WERI-Rb-1 (cell line): ENCODE measurements at regions not wholly inside any gene's neighbourhood (a gene's known extent, or its start where the extent isn't known, plus 50 kb on each side); places are given as distances from the start of the nearest gene placed in this dataset.

Source experiments
- DNase-seq: peaks from one replicate; pipeline ENCODE4 v3.0.0-alpha.2; 2020
- H3K27ac ChIP-seq: fragments of 250-450 bp; sonication (Bioruptor Pico); 2 replicates; pipeline ENCODE4 v1.5.1; 2020; ENCODE audit warnings: mild to moderate bottlenecking, moderate library complexity
- H3K27me3 ChIP-seq: fragments of 250-450 bp; sonication (Bioruptor Pico); 2 replicates; pipeline ENCODE4 v1.5.1; 2021; ENCODE audit warnings: mild to moderate bottlenecking, low read depth, moderate library complexity; ENCODE audit not compliant: insufficient read depth, severe bottlenecking
- H3K36me3 ChIP-seq: fragments of 250-450 bp; sonication (Bioruptor Pico); 2 replicates; pipeline ENCODE4 v1.5.1; 2020; ENCODE audit warnings: mild to moderate bottlenecking, moderate library complexity
- H3K4me3 ChIP-seq: 2 replicates; pipeline ENCODE4 v1.5.1; 2011; ENCODE audit warnings: low read depth, mild to moderate bottlenecking, control low read depth, low read length
- H3K9me3 ChIP-seq: fragments of 250-450 bp; sonication (Bioruptor Pico); 2 replicates; pipeline ENCODE4 v1.5.1; 2021; ENCODE audit warnings: mild to moderate bottlenecking, moderate library complexity; ENCODE audit not compliant: severe bottlenecking
- TF ChIP-seq, protein P1 (sequence below): IDR thresholded peaks from 2 replicates; pipeline ENCODE4 v1.5.1; 2011; ENCODE audit warnings: low read depth, mild to moderate bottlenecking, control low read depth, inconsistent platforms, low read length

- DNase-seq = no peak
- Histone ChIP-seq H3K9me3 (no peaks in the 10 kb centered on the region), H3K27ac (no peak overlapping the region), H3K27me3 (no peaks in the 10 kb centered on the region), H3K36me3 (no peaks in the 10 kb centered on the region), H3K4me3 (no peak overlapping the region)
- TF ChIP-seq, protein P1, sequence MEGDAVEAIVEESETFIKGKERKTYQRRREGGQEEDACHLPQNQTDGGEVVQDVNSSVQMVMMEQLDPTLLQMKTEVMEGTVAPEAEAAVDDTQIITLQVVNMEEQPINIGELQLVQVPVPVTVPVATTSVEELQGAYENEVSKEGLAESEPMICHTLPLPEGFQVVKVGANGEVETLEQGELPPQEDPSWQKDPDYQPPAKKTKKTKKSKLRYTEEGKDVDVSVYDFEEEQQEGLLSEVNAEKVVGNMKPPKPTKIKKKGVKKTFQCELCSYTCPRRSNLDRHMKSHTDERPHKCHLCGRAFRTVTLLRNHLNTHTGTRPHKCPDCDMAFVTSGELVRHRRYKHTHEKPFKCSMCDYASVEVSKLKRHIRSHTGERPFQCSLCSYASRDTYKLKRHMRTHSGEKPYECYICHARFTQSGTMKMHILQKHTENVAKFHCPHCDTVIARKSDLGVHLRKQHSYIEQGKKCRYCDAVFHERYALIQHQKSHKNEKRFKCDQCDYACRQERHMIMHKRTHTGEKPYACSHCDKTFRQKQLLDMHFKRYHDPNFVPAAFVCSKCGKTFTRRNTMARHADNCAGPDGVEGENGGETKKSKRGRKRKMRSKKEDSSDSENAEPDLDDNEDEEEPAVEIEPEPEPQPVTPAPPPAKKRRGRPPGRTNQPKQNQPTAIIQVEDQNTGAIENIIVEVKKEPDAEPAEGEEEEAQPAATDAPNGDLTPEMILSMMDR = no peak
These were observed 79.7 kb upstream of the PBX1 start for GRCh38 chr1:164479242-164479641.

- DNase-seq = no peak
- TF ChIP-seq, protein P1 = no peak
- Histone ChIP-seq H3K36me3 (no peaks in the 10 kb centered on the region), H3K4me3 (no peak overlapping the region), H3K27me3 (no peaks in the 10 kb centered on the region), H3K9me3 (no peaks in the 10 kb centered on the region), H3K27ac (no peak overlapping the region)
These were observed 78.6 kb upstream of the PBX1 start for GRCh38 chr1:164480285-164480907.

GRCh38 chr1:164495905-164496304 is 63.1 kb upstream of the PBX1 start:
- H3K4me3 ChIP-seq = no peak overlapping the region
- no peaks in the 10 kb centered on the region for H3K9me3 ChIP-seq
- no peaks in the 10 kb centered on the region for H3K27me3 ChIP-seq
- H3K36me3 ChIP-seq = no peaks in the 10 kb centered on the region
- DNase-seq = no peak
- no peak overlapping the region for H3K27ac ChIP-seq
- TF ChIP-seq, protein P1 = no peak

- Histone ChIP-seq H3K36me3 (no peaks in the 10 kb centered on the region), H3K27ac (no peak overlapping the region), H3K27me3 (no peaks in the 10 kb centered on the region), H3K4me3 (no peak overlapping the region), H3K9me3 (no peaks in the 10 kb centered on the region)
- TF ChIP-seq, protein P1 = no peak
- peak; percentile 78 for DNase-seq
These were observed 60.2 kb upstream of the PBX1 start for GRCh38 chr1:164498792-164499191.

DNA sequence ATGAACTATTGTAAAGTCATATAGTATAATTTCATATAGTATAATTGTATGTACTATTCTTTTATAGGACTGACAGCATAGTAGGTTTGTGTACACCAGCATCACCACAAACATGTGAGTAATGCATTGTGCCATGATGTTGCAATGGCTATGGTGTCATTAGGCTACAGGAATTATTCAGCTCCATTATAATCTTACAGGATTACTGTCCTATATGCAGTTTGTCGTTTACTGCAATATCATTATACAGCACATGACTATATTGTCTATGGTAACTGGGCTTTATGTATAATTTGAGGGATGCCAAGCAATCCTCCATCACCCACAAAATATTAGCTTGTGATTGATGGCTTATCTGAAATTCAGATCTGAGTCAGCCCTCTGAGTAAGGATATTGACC is 54.2 kb upstream of the PBX1 start:
- Histone ChIP-seq H3K9me3 (no peaks in the 10 kb centered on the region), H3K27me3 (no peaks in the 10 kb centered on the region), H3K36me3 (no peaks in the 10 kb centered on the region), H3K4me3 (no peak overlapping the region), H3K27ac (no peak overlapping the region)
- TF ChIP-seq, protein P1 = no peak
- DNase-seq = no peak
